ENCODE measurements at regions not wholly inside any gene's neighbourhood (a gene's known extent, or its start where the extent isn't known, plus 50 kb on each side); places are given as distances from the start of the nearest gene placed in this dataset.

DNA sequence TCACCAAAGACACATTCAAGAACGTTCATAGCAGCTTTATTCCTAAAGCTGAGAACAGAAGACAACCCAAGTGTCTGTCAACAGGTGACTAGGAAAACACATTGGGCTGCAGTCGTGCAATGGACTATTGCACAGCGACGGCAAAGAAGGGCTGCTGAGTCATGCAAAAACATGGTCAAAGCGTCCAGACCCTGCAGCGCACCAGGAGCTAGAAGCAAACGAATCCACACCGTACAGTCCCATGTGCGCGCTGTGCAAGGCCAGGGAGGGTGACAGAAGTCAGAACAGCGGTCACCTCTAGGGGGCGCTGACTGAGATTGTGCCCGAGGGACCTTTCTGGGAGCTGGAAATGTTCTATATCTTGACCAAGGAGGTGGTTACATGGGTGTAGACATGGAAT, 266.4 kb downstream of the MAF start:
- TF ChIP-seq, protein P1, sequence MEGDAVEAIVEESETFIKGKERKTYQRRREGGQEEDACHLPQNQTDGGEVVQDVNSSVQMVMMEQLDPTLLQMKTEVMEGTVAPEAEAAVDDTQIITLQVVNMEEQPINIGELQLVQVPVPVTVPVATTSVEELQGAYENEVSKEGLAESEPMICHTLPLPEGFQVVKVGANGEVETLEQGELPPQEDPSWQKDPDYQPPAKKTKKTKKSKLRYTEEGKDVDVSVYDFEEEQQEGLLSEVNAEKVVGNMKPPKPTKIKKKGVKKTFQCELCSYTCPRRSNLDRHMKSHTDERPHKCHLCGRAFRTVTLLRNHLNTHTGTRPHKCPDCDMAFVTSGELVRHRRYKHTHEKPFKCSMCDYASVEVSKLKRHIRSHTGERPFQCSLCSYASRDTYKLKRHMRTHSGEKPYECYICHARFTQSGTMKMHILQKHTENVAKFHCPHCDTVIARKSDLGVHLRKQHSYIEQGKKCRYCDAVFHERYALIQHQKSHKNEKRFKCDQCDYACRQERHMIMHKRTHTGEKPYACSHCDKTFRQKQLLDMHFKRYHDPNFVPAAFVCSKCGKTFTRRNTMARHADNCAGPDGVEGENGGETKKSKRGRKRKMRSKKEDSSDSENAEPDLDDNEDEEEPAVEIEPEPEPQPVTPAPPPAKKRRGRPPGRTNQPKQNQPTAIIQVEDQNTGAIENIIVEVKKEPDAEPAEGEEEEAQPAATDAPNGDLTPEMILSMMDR (IDR thresholded peaks at IDR 0.05; ENCODE audit: insufficient read depth, low read depth, low read length): no peak
- TF ChIP-seq EZH2 (IDR thresholded peaks at IDR 0.05; ENCODE audit: insufficient read depth, low read length): no peak
